Keratinocyte (primary cell): ENCODE measurements at regions not wholly inside any gene's neighbourhood (a gene's known extent, or its start where the extent isn't known, plus 50 kb on each side); places are given as distances from the start of the nearest gene placed in this dataset.

ENCODE experiments used
- DNase-seq: peaks from one replicate; pipeline ENCODE4 v3.0.0-alpha.2; 2011; ENCODE audit warnings: low read depth, missing footprints, low spot score
- FAIRE-seq: peaks from 2 replicates; lab custom pipeline; 2011; peaks lifted over from hg19 to GRCh38; lab: Jason Lieb, UNC
- H2AFZ ChIP-seq: 2 replicates; pipeline ENCODE4 v1.6.0; 2012; ENCODE audit warnings: low read length, control low read depth, inconsistent platforms; ENCODE audit not compliant: control insufficient read depth
- H3K27ac ChIP-seq: 2 replicates; pipeline ENCODE4 v1.5.1; 2011; ENCODE audit warnings: low read length; ENCODE audit not compliant: control insufficient read depth, insufficient read depth
- H3K27me3 ChIP-seq: 3 replicates; pipeline ENCODE4 v1.6.0; 2011; ENCODE audit warnings: low read length; ENCODE audit not compliant: control insufficient read depth, insufficient read depth; ENCODE audit errors: extremely low read depth
- H3K36me3 ChIP-seq, 2 experiments: 2 replicates in 1 of 2; 3 replicates in 1 of 2; pipeline ENCODE4 v1.5.1; 2011; ENCODE audit warnings: low read length in 2 of 2, mild to moderate bottlenecking in 1 of 2; ENCODE audit not compliant: control insufficient read depth in 2 of 2, insufficient read depth in 2 of 2; ENCODE audit errors: extremely low read depth in 1 of 2
- H3K4me1 ChIP-seq: 3 replicates; pipeline ENCODE4 v1.5.1; 2011; ENCODE audit warnings: low read length; ENCODE audit not compliant: control insufficient read depth, insufficient read depth; ENCODE audit errors: extremely low read depth
- H3K4me2 ChIP-seq: 3 replicates; pipeline ENCODE4 v1.6.0; 2011; ENCODE audit warnings: low read depth, low read length; ENCODE audit not compliant: control insufficient read depth, insufficient read depth; ENCODE audit errors: extremely low read depth
- H3K4me3 ChIP-seq, 3 experiments: fragments of 200-600 bp in 1 of 3; sonication (generic) in 1 of 3; 2 replicates in 2 of 3; 3 replicates in 1 of 3; pipeline ENCODE4 v1.5.1; 2011 to 2016; ENCODE audit warnings: low read length in 3 of 3, mild to moderate bottlenecking in 3 of 3, control low read depth in 2 of 3, inconsistent platforms in 1 of 3, low read depth in 1 of 3, mixed read lengths in 1 of 3, mixed run types in 1 of 3, moderate library complexity in 1 of 3; ENCODE audit not compliant: control insufficient read depth in 2 of 3, insufficient read depth in 2 of 3; ENCODE audit errors: extremely low read depth in 1 of 3
- H3K79me2 ChIP-seq: 2 replicates; pipeline ENCODE4 v1.6.0; 2012; ENCODE audit warnings: low read length; ENCODE audit not compliant: control insufficient read depth, insufficient read depth
- H3K9ac ChIP-seq: 3 replicates; pipeline ENCODE4 v1.6.0; 2011; ENCODE audit warnings: low read length; ENCODE audit not compliant: control insufficient read depth, insufficient read depth; ENCODE audit errors: extremely low read depth
- H3K9me1 ChIP-seq: 3 replicates; pipeline ENCODE4 v1.6.0; 2011; ENCODE audit warnings: low read length; ENCODE audit not compliant: control insufficient read depth, insufficient read depth; ENCODE audit errors: extremely low read depth
- H3K9me3 ChIP-seq: 2 replicates; pipeline ENCODE4 v1.5.1; 2012; ENCODE audit warnings: low read depth, low read length; ENCODE audit not compliant: control insufficient read depth
- H4K20me1 ChIP-seq: 3 replicates; pipeline ENCODE4 v1.6.0; 2011; ENCODE audit warnings: low read length; ENCODE audit not compliant: control insufficient read depth, insufficient read depth; ENCODE audit errors: extremely low read depth
- EZH2 ChIP-seq: IDR thresholded peaks from one replicate; pipeline ENCODE4 v1.6.1; 2012; ENCODE audit warnings: inconsistent platforms, mild to moderate bottlenecking, low read length, moderate library complexity
- dilution Hi-C: fragments of 300-500 bp; cut with MboI; formaldehyde crosslinking; loops from one replicate; pipeline ENCODE4 v1.7.0; 2020; ENCODE audit warnings: low sequenced_read_pairs; ENCODE audit not compliant: extremely low pct_ligation_motif_present
- TF ChIP-seq, protein P1 (sequence below), 3 experiments: IDR thresholded peaks in 1 of 3; conservative IDR thresholded peaks in 1 of 3; optimal IDR thresholded peaks in 1 of 3; 2 replicates in 2 of 3; 3 replicates in 1 of 3; pipeline versions ENCODE3 to v1.5.1; 2011; ENCODE audit warnings: low read length in 3 of 3, mild to moderate bottlenecking in 3 of 3, moderate library complexity in 2 of 3, control low read depth in 1 of 3, inconsistent platforms in 1 of 3; ENCODE audit not compliant: insufficient read depth in 2 of 3; ENCODE audit errors: extremely low read depth in 1 of 3

DNA sequence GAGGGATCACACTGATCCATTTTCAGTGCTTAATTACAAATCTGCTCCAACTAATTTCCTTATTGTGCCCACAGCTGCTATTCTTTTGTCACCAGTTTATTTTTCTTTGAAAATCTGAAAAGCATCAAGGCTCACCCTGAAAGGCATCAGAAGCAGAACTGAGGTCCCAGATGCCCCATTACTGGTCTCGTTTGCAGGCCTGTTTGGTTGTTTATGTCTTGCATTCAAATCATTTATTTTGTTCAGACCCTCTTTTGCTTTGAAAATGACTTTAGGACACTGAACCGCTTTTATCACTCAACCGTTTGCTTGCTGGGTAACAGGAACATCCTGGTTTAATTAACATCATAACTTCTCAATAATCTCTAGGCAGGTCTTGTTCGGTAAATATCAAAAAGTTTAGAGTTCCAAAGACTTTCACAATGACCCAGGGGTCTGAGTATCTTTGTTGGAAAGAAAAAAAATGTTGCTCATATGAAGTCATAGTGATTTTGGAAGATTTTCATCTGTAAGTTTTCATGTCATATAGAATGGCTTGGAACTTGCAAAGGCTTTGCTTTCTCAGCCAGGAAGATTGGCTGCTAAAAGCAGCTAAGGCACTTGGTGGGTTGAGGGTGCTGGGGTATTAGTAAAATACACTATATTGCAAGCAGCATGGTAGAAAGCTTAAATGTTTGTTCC is 398.3 kb upstream of the NPVF start:
- FAIRE-seq, result no peak
- Histone ChIP-seq H3K27ac (no peak overlapping the region), H3K9me3 (no peaks in the 10 kb centered on the region), H4K20me1 (no peaks in the 10 kb centered on the region), H3K9me1 (no peaks in the 10 kb centered on the region), H3K9ac (no peak overlapping the region), H3K4me1 (no peaks in the 10 kb centered on the region), H3K36me3 (no peaks in the 10 kb centered on the region), H3K4me3 (no peak overlapping the region), H2AFZ (no peak overlapping the region), H3K4me2 (no peak overlapping the region), H3K27me3 (no peaks in the 10 kb centered on the region), H3K79me2 (no peaks in the 10 kb centered on the region)
- TF ChIP-seq EZH2, result no peak
- TF ChIP-seq, protein P1, sequence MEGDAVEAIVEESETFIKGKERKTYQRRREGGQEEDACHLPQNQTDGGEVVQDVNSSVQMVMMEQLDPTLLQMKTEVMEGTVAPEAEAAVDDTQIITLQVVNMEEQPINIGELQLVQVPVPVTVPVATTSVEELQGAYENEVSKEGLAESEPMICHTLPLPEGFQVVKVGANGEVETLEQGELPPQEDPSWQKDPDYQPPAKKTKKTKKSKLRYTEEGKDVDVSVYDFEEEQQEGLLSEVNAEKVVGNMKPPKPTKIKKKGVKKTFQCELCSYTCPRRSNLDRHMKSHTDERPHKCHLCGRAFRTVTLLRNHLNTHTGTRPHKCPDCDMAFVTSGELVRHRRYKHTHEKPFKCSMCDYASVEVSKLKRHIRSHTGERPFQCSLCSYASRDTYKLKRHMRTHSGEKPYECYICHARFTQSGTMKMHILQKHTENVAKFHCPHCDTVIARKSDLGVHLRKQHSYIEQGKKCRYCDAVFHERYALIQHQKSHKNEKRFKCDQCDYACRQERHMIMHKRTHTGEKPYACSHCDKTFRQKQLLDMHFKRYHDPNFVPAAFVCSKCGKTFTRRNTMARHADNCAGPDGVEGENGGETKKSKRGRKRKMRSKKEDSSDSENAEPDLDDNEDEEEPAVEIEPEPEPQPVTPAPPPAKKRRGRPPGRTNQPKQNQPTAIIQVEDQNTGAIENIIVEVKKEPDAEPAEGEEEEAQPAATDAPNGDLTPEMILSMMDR (optimal IDR thresholded peaks at IDR 0.05 in 1 of 3, IDR thresholded peaks at IDR 0.05 in 1 of 3, conservative IDR thresholded peaks at IDR 0.05 in 1 of 3; ENCODE audit: extremely low read depth in 1 of 3, insufficient read depth in 2 of 3, low read length in 3 of 3), result no peak
- dilution Hi-C loops, result no loop called here
- no peak for DNase-seq

DNA sequence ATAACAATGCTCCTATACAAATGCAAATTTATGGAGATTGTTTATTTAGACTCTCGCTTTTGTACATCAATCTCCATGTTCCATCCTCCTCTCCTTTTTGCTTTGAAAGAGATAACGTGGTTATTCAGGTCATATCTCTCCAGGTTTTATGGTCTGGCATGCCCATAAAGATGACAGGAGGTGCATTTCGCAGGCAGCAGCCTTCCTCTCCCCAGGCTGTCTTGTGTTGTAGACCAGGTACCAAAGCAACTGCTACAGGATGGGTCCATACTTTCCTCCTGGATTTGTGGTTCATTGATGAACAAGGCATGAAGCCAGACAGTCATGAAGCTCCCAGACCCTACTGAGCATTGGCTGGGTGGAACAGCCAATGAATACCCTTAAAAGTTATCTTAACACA is 400.2 kb upstream of the NPVF start:
- DNase-seq (no peak), FAIRE-seq (no peak)
- Histone ChIP-seq H3K4me3 (no peak overlapping the region), H2AFZ (no peak overlapping the region), H4K20me1 (no peaks in the 10 kb centered on the region), H3K9me3 (no peaks in the 10 kb centered on the region), H3K27me3 (no peaks in the 10 kb centered on the region), H3K9ac (no peak overlapping the region), H3K36me3 (no peaks in the 10 kb centered on the region), H3K79me2 (no peaks in the 10 kb centered on the region), H3K9me1 (no peaks in the 10 kb centered on the region), H3K27ac (no peak overlapping the region), H3K4me2 (no peak overlapping the region), H3K4me1 (no peaks in the 10 kb centered on the region)
- dilution Hi-C loops, result no loop called here
- TF ChIP-seq, protein P1 (optimal IDR thresholded peaks at IDR 0.05 in 1 of 3, IDR thresholded peaks at IDR 0.05 in 1 of 3, conservative IDR thresholded peaks at IDR 0.05 in 1 of 3; ENCODE audit: extremely low read depth in 1 of 3, insufficient read depth in 2 of 3, low read length in 3 of 3), result no peak
- no peak for TF ChIP-seq EZH2
